IMR-90 (cell line): ENCODE measurements at regions not wholly inside any gene's neighbourhood (a gene's known extent, or its start where the extent isn't known, plus 50 kb on each side); places are given as distances from the start of the nearest gene placed in this dataset.

Experiments
- ATAC-seq: fragments of 200-7000 bp; cut with Tn5 transposase; 2 replicates; pipeline ENCODE4 v1.9.1; 2020; ENCODE audit warnings: low read depth, mild to moderate bottlenecking, moderate library complexity
- BruUV-seq: library from RNA; stranded (reverse); fragments of 400-500 nt; replicated peaks from 2 replicates; lab custom pipeline; 2021; lab: Mats Ljungman, UMichigan
- CTCF ChIA-PET: fragments of 300-600 bp; formaldehyde crosslinking; extraction: SDS; loops from one replicate; lab custom pipeline; 2021; ENCODE audit warnings: antibody characterized with exemption; lab: Yijun Ruan, JAX
- POLR2A ChIA-PET: fragments of 300-600 bp; sonication (Branson Sonifier 250); formaldehyde crosslinking; loops from one replicate; lab custom pipeline; 2022; ENCODE audit warnings: antibody characterized with exemption; ENCODE audit not compliant: unreplicated experiment; lab: Charles Lee
- DNase-seq: peaks from one replicate; pipeline ENCODE4 v3.0.0; 2013
- H2AFZ ChIP-seq: replicated peaks from 2 replicates; pipeline ENCODE3; 2013; ENCODE audit warnings: low read length, mild to moderate bottlenecking; ENCODE audit not compliant: poor library complexity
- H2AK5ac ChIP-seq: 2 replicates; pipeline ENCODE4 v1.6.1; 2013; ENCODE audit warnings: low read depth, low read length, inconsistent platforms
- H2AK9ac ChIP-seq: replicated peaks from 2 replicates; pipeline ENCODE3; 2013; ENCODE audit warnings: mild to moderate bottlenecking, low read depth, low read length, moderate library complexity; ENCODE audit not compliant: poor library complexity
- H2BK120ac ChIP-seq: 2 replicates; pipeline ENCODE4 v1.6.1; 2013; ENCODE audit warnings: low read depth, low read length, inconsistent platforms
- H2BK15ac ChIP-seq: 3 replicates; pipeline ENCODE4 v1.6.1; 2013; ENCODE audit warnings: low read depth, low read length, inconsistent platforms
- H2BK20ac ChIP-seq: 2 replicates; pipeline ENCODE4 v1.6.1; 2013; ENCODE audit warnings: low read depth, mild to moderate bottlenecking, inconsistent platforms, low read length, moderate library complexity
- H2BK5ac ChIP-seq: 2 replicates; pipeline ENCODE4 v1.6.1; 2013; ENCODE audit warnings: mild to moderate bottlenecking, low read depth, low read length, inconsistent platforms; ENCODE audit not compliant: poor library complexity, severe bottlenecking
- H3K14ac ChIP-seq: replicated peaks from 2 replicates; pipeline ENCODE4 v1.6.1; 2013; ENCODE audit warnings: low read depth, low read length, inconsistent platforms
- H3K18ac ChIP-seq: 2 replicates; pipeline ENCODE4 v1.6.1; 2013; ENCODE audit warnings: low read depth, low read length, control low read depth
- H3K23ac ChIP-seq: 2 replicates; pipeline ENCODE4 v1.6.1; 2013; ENCODE audit warnings: low read depth, low read length, inconsistent platforms
- H3K27ac ChIP-seq: 2 replicates; pipeline ENCODE4 v1.5.1; 2013; ENCODE audit warnings: mild to moderate bottlenecking, control low read depth, low read length; ENCODE audit not compliant: insufficient read depth
- H3K27me3 ChIP-seq: 2 replicates; pipeline ENCODE4 v1.6.1; 2013; ENCODE audit warnings: low read length; ENCODE audit not compliant: control insufficient read depth, insufficient read depth
- H3K36me3 ChIP-seq: 2 replicates; pipeline ENCODE4 v1.6.1; 2013; ENCODE audit warnings: low read length, mixed read lengths; ENCODE audit not compliant: control insufficient read depth, insufficient read depth
- H3K4ac ChIP-seq: 2 replicates; pipeline ENCODE4 v1.6.1; 2013; ENCODE audit warnings: low read depth, low read length, inconsistent platforms
- H3K4me1 ChIP-seq: 2 replicates; pipeline ENCODE4 v1.6.1; 2013; ENCODE audit warnings: low read length, mixed read lengths; ENCODE audit not compliant: control insufficient read depth, insufficient read depth
- H3K4me2 ChIP-seq: 2 replicates; pipeline ENCODE4 v1.6.1; 2013; ENCODE audit warnings: low read depth, mild to moderate bottlenecking, control low read depth, low read length, moderate library complexity
- H3K4me3 ChIP-seq: 2 replicates; pipeline ENCODE4 v1.5.1; 2013; ENCODE audit warnings: low read depth, mild to moderate bottlenecking, control low read depth, low read length, moderate library complexity; ENCODE audit not compliant: insufficient read depth
- H3K56ac ChIP-seq: 2 replicates; pipeline ENCODE4 v1.6.1; 2013; ENCODE audit warnings: low read length, inconsistent platforms; ENCODE audit not compliant: insufficient read depth; ENCODE audit errors: extremely low read depth
- H3K79me1 ChIP-seq, 2 experiments: 2 replicates each; pipeline ENCODE4 v1.6.1; 2013; ENCODE audit warnings: low read length in 2 of 2, inconsistent platforms in 1 of 2, low read depth in 1 of 2
- H3K9ac ChIP-seq: 2 replicates; pipeline ENCODE4 v1.6.1; 2013; ENCODE audit warnings: low read depth, low read length, control low read depth
- H3K9me1 ChIP-seq: 2 replicates; pipeline ENCODE4 v1.6.1; 2013; ENCODE audit warnings: low read length, inconsistent platforms; ENCODE audit not compliant: insufficient read depth
- H3K9me3 ChIP-seq: 2 replicates; pipeline ENCODE4 v1.6.1; 2013; ENCODE audit warnings: low read length; ENCODE audit not compliant: control insufficient read depth, insufficient read depth
- H4K20me1 ChIP-seq: 2 replicates; pipeline ENCODE4 v1.6.1; 2013; ENCODE audit warnings: low read length, inconsistent platforms; ENCODE audit not compliant: insufficient read depth
- H4K5ac ChIP-seq: 2 replicates; pipeline ENCODE4 v1.6.1; 2013; ENCODE audit warnings: mild to moderate bottlenecking, low read depth, low read length, control low read depth
- H4K8ac ChIP-seq, 2 experiments: 2 replicates each; pipeline ENCODE4 v1.6.1; 2013; ENCODE audit warnings: low read depth in 2 of 2, low read length in 2 of 2, control low read depth in 1 of 2, inconsistent platforms in 1 of 2
- H4K91ac ChIP-seq: 2 replicates; pipeline ENCODE4 v1.6.1; 2013; ENCODE audit warnings: low read depth, low read length, inconsistent platforms; ENCODE audit not compliant: insufficient read depth
- BHLHE40 ChIP-seq: fragments of 150-350 bp; IDR thresholded peaks from 2 replicates; pipeline ENCODE4 v1.6.1; 2016; ENCODE audit warnings: mild to moderate bottlenecking, low read depth, low read length
- CEBPB ChIP-seq: IDR thresholded peaks from 2 replicates; pipeline ENCODE4 v1.6.1; 2012; ENCODE audit warnings: low read depth, low read length, improper control_type of control experiment
- CHD1 ChIP-seq: IDR thresholded peaks from 2 replicates; pipeline ENCODE4 v1.6.1; 2012; ENCODE audit warnings: low read depth, low read length, improper control_type of control experiment
- ELK1 ChIP-seq: fragments of 150-350 bp; IDR thresholded peaks from 2 replicates; pipeline ENCODE4 v1.6.1; 2016; ENCODE audit warnings: low read depth, mild to moderate bottlenecking, low read length, moderate library complexity, borderline replicate concordance
- FOS ChIP-seq: fragments of 150-350 bp; IDR thresholded peaks from 2 replicates; pipeline ENCODE4 v1.6.1; 2016; ENCODE audit warnings: low read depth, low read length
- MAFK ChIP-seq: IDR thresholded peaks from 2 replicates; pipeline ENCODE4 v1.6.1; 2012; ENCODE audit warnings: low read depth, low read length, improper control_type of control experiment
- MAZ ChIP-seq: IDR thresholded peaks from 2 replicates; pipeline ENCODE4 v1.6.1; 2012; ENCODE audit warnings: low read depth, mild to moderate bottlenecking, low read length, improper control_type of control experiment, moderate library complexity, borderline replicate concordance
- MXI1 ChIP-seq: IDR thresholded peaks from 2 replicates; pipeline ENCODE4 v1.6.1; 2012; ENCODE audit warnings: low read depth, mild to moderate bottlenecking, low read length, moderate library complexity, borderline replicate concordance
- NFE2L2 ChIP-seq: fragments of 150-350 bp; IDR thresholded peaks from 2 replicates; pipeline ENCODE4 v1.6.1; 2016; ENCODE audit warnings: low read depth, mild to moderate bottlenecking, low read length
- POLR2A ChIP-seq: IDR thresholded peaks from 2 replicates; pipeline ENCODE4 v1.6.1; 2012; ENCODE audit warnings: mild to moderate bottlenecking, low read depth, low read length
- RAD21 ChIP-seq: IDR thresholded peaks from 2 replicates; pipeline ENCODE4 v1.6.1; 2012; ENCODE audit warnings: low read length, improper control_type of control experiment
- RCOR1 ChIP-seq: IDR thresholded peaks from 2 replicates; pipeline ENCODE4 v1.6.1; 2012; ENCODE audit warnings: mild to moderate bottlenecking, low read length, improper control_type of control experiment; ENCODE audit not compliant: insufficient replicate concordance
- RFX5 ChIP-seq: IDR thresholded peaks from 2 replicates; pipeline ENCODE4 v1.8.0; 2012; ENCODE audit warnings: low read depth, mild to moderate bottlenecking, low read length, moderate library complexity
- SMC3 ChIP-seq: fragments of 150-350 bp; IDR thresholded peaks from 2 replicates; pipeline ENCODE4 v1.6.1; 2016; ENCODE audit warnings: low read depth, mild to moderate bottlenecking, antibody characterized with exemption, low read length, moderate library complexity
- WGBS, 2 experiments: methylation state at CpG; one replicate each; pipeline versions ENCODE4 v1.1.5 to v1.1.7; 2013; ENCODE audit warnings: missing lambda C conversion rate in 2 of 2; ENCODE audit not compliant: insufficient read length in 1 of 2; ENCODE audit errors: extremely low coverage in 2 of 2; 5-methylcytosine and 5-hydroxymethylcytosine counted together
- dilution Hi-C: fragments of 300-500 bp; cut with HindIII; formaldehyde crosslinking; loops from one replicate; pipeline ENCODE4 v1.14.3; 2018; ENCODE audit warnings: low sequenced_read_pairs; ENCODE audit not compliant: unreplicated experiment
- in situ Hi-C: fragments of 300-500 bp; cut with MboI; formaldehyde crosslinking; loops from 3 replicates; pipeline ENCODE4 v1.14.3; 2019; ENCODE audit warnings: low sequenced_read_pairs, inconsistent platforms, mixed read lengths
- intact Hi-C: fragments of 100-400 bp; cut with micrococcal nuclease; formaldehyde crosslinking; loops from 2 replicates; pipeline ENCODE4 v1.10.0; 2022
- TF ChIP-seq, protein P1 (sequence below): fragments of 150-350 bp; IDR thresholded peaks from 2 replicates; pipeline ENCODE4 v1.6.1; 2017; ENCODE audit warnings: mild to moderate bottlenecking, antibody characterized with exemption, low read length, low read depth
- TF ChIP-seq, protein P2 (sequence below): conservative IDR thresholded peaks from 2 replicates; pipeline ENCODE4 v1.5.1; 2012; ENCODE audit warnings: mild to moderate bottlenecking, low read depth, low read length, improper control_type of control experiment

- no peak overlapping the region for H2AK5ac ChIP-seq
- no peak overlapping the region for H2BK15ac ChIP-seq
- intact Hi-C loops (no loop called here), in situ Hi-C loops (no loop called here), dilution Hi-C loops (no loop called here)
- H3K9ac ChIP-seq = no peak overlapping the region
- no peak overlapping the region for H2AK9ac ChIP-seq
- no peak overlapping the region for H2AFZ ChIP-seq
- no peak overlapping the region for H3K56ac ChIP-seq
- no peak overlapping the region for H2BK120ac ChIP-seq
- no peak overlapping the region for H4K8ac ChIP-seq
- H2BK5ac ChIP-seq = no peak overlapping the region
- ChIA-PET POLR2A (no interaction called here), CTCF (no interaction called here)
- no peak overlapping the region for H4K5ac ChIP-seq
- no peak overlapping the region for H3K4me3 ChIP-seq
- no peak for DNase-seq
- H3K4me1 ChIP-seq = no peaks in the 10 kb centered on the region
- no peak overlapping the region for H3K4me2 ChIP-seq
- ATAC-seq = no peak
- TF ChIP-seq MXI1 (no peak), NFE2L2 (no peak), POLR2A (no peak), RCOR1 (no peak), CHD1 (no peak), SMC3 (no peak), RAD21 (no peak), MAFK (no peak), ELK1 (no peak), BHLHE40 (no peak), RFX5 (no peak), CEBPB (no peak), FOS (no peak), MAZ (no peak)
- TF ChIP-seq, protein P1, sequence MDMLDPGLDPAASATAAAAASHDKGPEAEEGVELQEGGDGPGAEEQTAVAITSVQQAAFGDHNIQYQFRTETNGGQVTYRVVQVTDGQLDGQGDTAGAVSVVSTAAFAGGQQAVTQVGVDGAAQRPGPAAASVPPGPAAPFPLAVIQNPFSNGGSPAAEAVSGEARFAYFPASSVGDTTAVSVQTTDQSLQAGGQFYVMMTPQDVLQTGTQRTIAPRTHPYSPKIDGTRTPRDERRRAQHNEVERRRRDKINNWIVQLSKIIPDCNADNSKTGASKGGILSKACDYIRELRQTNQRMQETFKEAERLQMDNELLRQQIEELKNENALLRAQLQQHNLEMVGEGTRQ = no peak
- TF ChIP-seq, protein P2, sequence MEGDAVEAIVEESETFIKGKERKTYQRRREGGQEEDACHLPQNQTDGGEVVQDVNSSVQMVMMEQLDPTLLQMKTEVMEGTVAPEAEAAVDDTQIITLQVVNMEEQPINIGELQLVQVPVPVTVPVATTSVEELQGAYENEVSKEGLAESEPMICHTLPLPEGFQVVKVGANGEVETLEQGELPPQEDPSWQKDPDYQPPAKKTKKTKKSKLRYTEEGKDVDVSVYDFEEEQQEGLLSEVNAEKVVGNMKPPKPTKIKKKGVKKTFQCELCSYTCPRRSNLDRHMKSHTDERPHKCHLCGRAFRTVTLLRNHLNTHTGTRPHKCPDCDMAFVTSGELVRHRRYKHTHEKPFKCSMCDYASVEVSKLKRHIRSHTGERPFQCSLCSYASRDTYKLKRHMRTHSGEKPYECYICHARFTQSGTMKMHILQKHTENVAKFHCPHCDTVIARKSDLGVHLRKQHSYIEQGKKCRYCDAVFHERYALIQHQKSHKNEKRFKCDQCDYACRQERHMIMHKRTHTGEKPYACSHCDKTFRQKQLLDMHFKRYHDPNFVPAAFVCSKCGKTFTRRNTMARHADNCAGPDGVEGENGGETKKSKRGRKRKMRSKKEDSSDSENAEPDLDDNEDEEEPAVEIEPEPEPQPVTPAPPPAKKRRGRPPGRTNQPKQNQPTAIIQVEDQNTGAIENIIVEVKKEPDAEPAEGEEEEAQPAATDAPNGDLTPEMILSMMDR = no peak
- H2BK20ac ChIP-seq = no peak overlapping the region
- H3K23ac ChIP-seq = no peak overlapping the region
- no peaks in the 10 kb centered on the region for H3K9me1 ChIP-seq
- no peak overlapping the region for H3K18ac ChIP-seq
- no TSS peak for BruUV-seq
- H3K79me1 ChIP-seq = no peaks in the 10 kb centered on the region
- H3K9me3 ChIP-seq = no peaks in the 10 kb centered on the region
- H3K4ac ChIP-seq = no peak overlapping the region
- H4K20me1 ChIP-seq = no peaks in the 10 kb centered on the region
- no peak overlapping the region for H3K27ac ChIP-seq
- H4K91ac ChIP-seq = no peak overlapping the region
- no peak overlapping the region for H3K14ac ChIP-seq
- WGBS, 2 experiments = 88% methylated on average over 1 of the region's 4 CpGs; no CpG with 5 or more reads in 1 of the 2 experiments
- no peaks in the 10 kb centered on the region for H3K36me3 ChIP-seq
- H3K27me3 ChIP-seq = no peaks in the 10 kb centered on the region; the same call in 1 of the 2 replicates
Measured at GRCh38 chr6:113742342-113742741, 114.8 kb upstream of the MARCKS start.
